NT2/D1 (cell line): ENCODE measurements at regions not wholly inside any gene's neighbourhood (a gene's known extent, or its start where the extent isn't known, plus 50 kb on each side); places are given as distances from the start of the nearest gene placed in this dataset.

Experiments
- YY1 ChIP-seq: IDR thresholded peaks from 2 replicates; pipeline ENCODE4 v1.6.1; 2011; ENCODE audit not compliant: insufficient read length, insufficient read depth
- ZNF274 ChIP-seq: IDR thresholded peaks from 2 replicates; pipeline ENCODE4 v1.6.1; 2011; ENCODE audit warnings: mild to moderate bottlenecking, low read depth, low read length

- no peak for TF ChIP-seq ZNF274
- TF ChIP-seq YY1, result no peak
Measured at GRCh38 chr4:189837471-189837870, 103.2 kb upstream of the FRG1 start.
